ENCODE measurements at regions not wholly inside any gene's neighbourhood (a gene's known extent, or its start where the extent isn't known, plus 50 kb on each side); places are given as distances from the start of the nearest gene placed in this dataset.

GRCh38 chr1:102296116-102296515 lies 299.4 kb upstream of the OLFM3 start:
- H3K9me3 ChIP-seq (replicated peaks in 1 of 2; ENCODE audit: control insufficient read depth in 2 of 2, insufficient read depth in 1 of 2, low read depth in 1 of 2, low read length in 2 of 2), result no peaks in the 10 kb centered on the region

GRCh38 chr1:102282955-102283354 lies 286.2 kb upstream of the OLFM3 start:
- Histone ChIP-seq H3K9ac (ENCODE audit: low read depth, low read length, poor library complexity) (no peak overlapping the region), H3K27me3 (ENCODE audit: control insufficient read depth in 3 of 3, insufficient read depth in 3 of 3, low read depth in 1 of 3, low read length in 3 of 3) (no peaks in the 10 kb centered on the region), H2AFZ (ENCODE audit: low read length) (no peak overlapping the region), H3K27ac (replicated peaks; ENCODE audit: low read length) (no peak overlapping the region), H3K4ac (ENCODE audit: low read length) (no peak overlapping the region), H3K79me1 (ENCODE audit: low read depth, low read length) (no peaks in the 10 kb centered on the region), H4K91ac (ENCODE audit: low read depth, low read length, poor library complexity) (no peak overlapping the region), H3K18ac (ENCODE audit: low read length) (no peak overlapping the region), H3K4me3 (ENCODE audit: low read length in 2 of 2) (no peak overlapping the region), H2BK12ac (ENCODE audit: low read length) (no peak overlapping the region), H2BK15ac (ENCODE audit: low read length) (no peak overlapping the region), H2BK120ac (ENCODE audit: low read depth, low read length) (no peak overlapping the region), H3K36me3 (replicated peaks in 1 of 2; ENCODE audit: control insufficient read depth in 2 of 2, insufficient read depth in 2 of 2, low read length in 2 of 2) (no peaks in the 10 kb centered on the region), H3K4me2 (ENCODE audit: insufficient read depth, low read length, poor library complexity, severe bottlenecking) (no peak overlapping the region), H2BK5ac (ENCODE audit: low read length) (no peak overlapping the region), H3K14ac (ENCODE audit: low read length) (no peak overlapping the region), H3K4me1 (ENCODE audit: control insufficient read depth in 2 of 2, insufficient read depth in 1 of 2, low read depth in 1 of 2, low read length in 2 of 2) (no peaks in the 10 kb centered on the region), H2AK5ac (ENCODE audit: low read depth, low read length) (no peak overlapping the region), H3K23ac (ENCODE audit: low read depth, low read length, poor library complexity) (no peak overlapping the region), H4K8ac (ENCODE audit: low read depth, low read length) (no peak overlapping the region), H3K9me3 (replicated peaks in 1 of 2; ENCODE audit: control insufficient read depth in 2 of 2, insufficient read depth in 1 of 2, low read depth in 1 of 2, low read length in 2 of 2) (no peaks in the 10 kb centered on the region)
- DNase-seq (ENCODE audit: low spot score), result no peak
- no CpG with 5 or more reads among the region's 1 CpG for WGBS, 2 donors (ENCODE audit: extremely low coverage in 2 of 2, insufficient read length in 2 of 2, insufficient replicate concordance in 1 of 2)

More at GRCh38 chr1:102296116-102296515, 299.4 kb upstream of the OLFM3 start:
- H2BK5ac ChIP-seq (ENCODE audit: low read length), result peak overlapping the region; percentile 24
- H3K4me3 ChIP-seq (ENCODE audit: low read length in 2 of 2), result peak overlapping the region in 1 of 2 donors; percentile 46
- no peak overlapping the region for H3K14ac ChIP-seq (ENCODE audit: low read length)
- H3K36me3 ChIP-seq (replicated peaks in 1 of 2; ENCODE audit: control insufficient read depth in 2 of 2, insufficient read depth in 2 of 2, low read length in 2 of 2), result no peaks in the 10 kb centered on the region
- H2BK120ac ChIP-seq (ENCODE audit: low read depth, low read length), result no peak overlapping the region
- H3K4me2 ChIP-seq (ENCODE audit: insufficient read depth, low read length, poor library complexity, severe bottlenecking), result no peak overlapping the region
- no peak overlapping the region for H3K9ac ChIP-seq (ENCODE audit: low read depth, low read length, poor library complexity)
- H3K27ac ChIP-seq (replicated peaks; ENCODE audit: low read length), result no peak overlapping the region
- H3K23ac ChIP-seq (ENCODE audit: low read depth, low read length, poor library complexity), result no peak overlapping the region
- no peak for DNase-seq (ENCODE audit: low spot score)
- H3K18ac ChIP-seq (ENCODE audit: low read length), result no peak overlapping the region
- no peaks in the 10 kb centered on the region for H3K27me3 ChIP-seq (ENCODE audit: control insufficient read depth in 3 of 3, insufficient read depth in 3 of 3, low read depth in 1 of 3, low read length in 3 of 3)
- H2BK15ac ChIP-seq (ENCODE audit: low read length), result no peak overlapping the region
- H3K4me1 ChIP-seq (ENCODE audit: control insufficient read depth in 2 of 2, insufficient read depth in 1 of 2, low read depth in 1 of 2, low read length in 2 of 2), result no peaks in the 10 kb centered on the region
- no peak overlapping the region for H2AK5ac ChIP-seq (ENCODE audit: low read depth, low read length)
- no CpG with 5 or more reads among the region's 3 CpGs for WGBS, 2 donors (ENCODE audit: extremely low coverage in 2 of 2, insufficient read length in 2 of 2, insufficient replicate concordance in 1 of 2)
- no peaks in the 10 kb centered on the region for H3K79me1 ChIP-seq (ENCODE audit: low read depth, low read length)
- H4K91ac ChIP-seq (ENCODE audit: low read depth, low read length, poor library complexity), result no peak overlapping the region
- no peak overlapping the region for H4K8ac ChIP-seq (ENCODE audit: low read depth, low read length)
- H2AFZ ChIP-seq (ENCODE audit: low read length), result no peak overlapping the region
- H2BK12ac ChIP-seq (ENCODE audit: low read length), result no peak overlapping the region
- no peak overlapping the region for H3K4ac ChIP-seq (ENCODE audit: low read length)

GRCh38 chr1:102262994-102263393 lies 266.3 kb upstream of the OLFM3 start:
- Histone ChIP-seq H2AK5ac (ENCODE audit: low read depth, low read length) (no peak overlapping the region), H3K4me2 (ENCODE audit: insufficient read depth, low read length, poor library complexity, severe bottlenecking) (no peak overlapping the region), H3K27me3 (ENCODE audit: control insufficient read depth in 3 of 3, insufficient read depth in 3 of 3, low read depth in 1 of 3, low read length in 3 of 3) (no peaks in the 10 kb centered on the region), H2BK120ac (ENCODE audit: low read depth, low read length) (no peak overlapping the region), H2BK12ac (ENCODE audit: low read length) (no peak overlapping the region), H3K18ac (ENCODE audit: low read length) (no peak overlapping the region), H3K9ac (ENCODE audit: low read depth, low read length, poor library complexity) (no peak overlapping the region), H3K36me3 (replicated peaks in 1 of 2; ENCODE audit: control insufficient read depth in 2 of 2, insufficient read depth in 2 of 2, low read length in 2 of 2) (no peaks in the 10 kb centered on the region), H3K79me1 (ENCODE audit: low read depth, low read length) (no peaks in the 10 kb centered on the region), H2BK5ac (ENCODE audit: low read length) (no peak overlapping the region), H3K14ac (ENCODE audit: low read length) (no peak overlapping the region), H3K23ac (ENCODE audit: low read depth, low read length, poor library complexity) (no peak overlapping the region), H4K8ac (ENCODE audit: low read depth, low read length) (no peak overlapping the region), H3K4ac (ENCODE audit: low read length) (no peak overlapping the region), H2AFZ (ENCODE audit: low read length) (peak overlapping the region; percentile 75), H4K91ac (ENCODE audit: low read depth, low read length, poor library complexity) (no peak overlapping the region), H3K9me3 (replicated peaks in 1 of 2; ENCODE audit: control insufficient read depth in 2 of 2, insufficient read depth in 1 of 2, low read depth in 1 of 2, low read length in 2 of 2) (no peaks in the 10 kb centered on the region), H2BK15ac (ENCODE audit: low read length) (no peak overlapping the region), H3K27ac (replicated peaks; ENCODE audit: low read length) (no peak overlapping the region), H3K4me1 (ENCODE audit: control insufficient read depth in 2 of 2, insufficient read depth in 1 of 2, low read depth in 1 of 2, low read length in 2 of 2) (no peaks in the 10 kb centered on the region), H3K4me3 (ENCODE audit: low read length in 2 of 2) (no peak overlapping the region)
- no peak for DNase-seq (ENCODE audit: low spot score)

- Histone ChIP-seq H3K9ac (ENCODE audit: low read depth, low read length, poor library complexity) (no peak overlapping the region), H3K79me1 (ENCODE audit: low read depth, low read length) (no peaks in the 10 kb centered on the region), H4K8ac (ENCODE audit: low read depth, low read length) (no peak overlapping the region), H2BK12ac (ENCODE audit: low read length) (no peak overlapping the region), H3K4me1 (ENCODE audit: control insufficient read depth in 2 of 2, insufficient read depth in 1 of 2, low read depth in 1 of 2, low read length in 2 of 2) (no peaks in the 10 kb centered on the region), H2AK5ac (ENCODE audit: low read depth, low read length) (no peak overlapping the region), H2BK15ac (ENCODE audit: low read length) (no peak overlapping the region), H3K23ac (ENCODE audit: low read depth, low read length, poor library complexity) (no peak overlapping the region), H3K27ac (replicated peaks; ENCODE audit: low read length) (no peak overlapping the region), H3K18ac (ENCODE audit: low read length) (no peak overlapping the region), H3K14ac (ENCODE audit: low read length) (no peak overlapping the region), H3K9me3 (replicated peaks in 1 of 2; ENCODE audit: control insufficient read depth in 2 of 2, insufficient read depth in 1 of 2, low read depth in 1 of 2, low read length in 2 of 2) (no peaks in the 10 kb centered on the region), H2BK5ac (ENCODE audit: low read length) (no peak overlapping the region), H3K4me3 (ENCODE audit: low read length in 2 of 2) (no peak overlapping the region), H2AFZ (ENCODE audit: low read length) (peak overlapping the region; percentile 72), H3K4ac (ENCODE audit: low read length) (no peak overlapping the region), H3K4me2 (ENCODE audit: insufficient read depth, low read length, poor library complexity, severe bottlenecking) (no peak overlapping the region), H3K36me3 (replicated peaks in 1 of 2; ENCODE audit: control insufficient read depth in 2 of 2, insufficient read depth in 2 of 2, low read length in 2 of 2) (no peaks in the 10 kb centered on the region), H2BK120ac (ENCODE audit: low read depth, low read length) (no peak overlapping the region), H3K27me3 (ENCODE audit: control insufficient read depth in 3 of 3, insufficient read depth in 3 of 3, low read depth in 1 of 3, low read length in 3 of 3) (no peaks in the 10 kb centered on the region), H4K91ac (ENCODE audit: low read depth, low read length, poor library complexity) (no peak overlapping the region)
- WGBS, 2 donors (ENCODE audit: extremely low coverage in 2 of 2, insufficient read length in 2 of 2, insufficient replicate concordance in 1 of 2), result no CpG with 5 or more reads among the region's 4 CpGs
- DNase-seq (ENCODE audit: low spot score), result no peak
Observed at GRCh38 chr1:102252731-102253505, 256.2 kb upstream of the OLFM3 start.

Measured in neuronal stem cell (in vitro differentiated cells).